K562 (cell line): ENCODE measurements at regions not wholly inside any gene's neighbourhood (a gene's known extent, or its start where the extent isn't known, plus 50 kb on each side); places are given as distances from the start of the nearest gene placed in this dataset.

Source experiments
- ATAC-seq: fragments of 200-7000 bp; cut with Tn5 transposase; 3 replicates; pipeline ENCODE4 v1.9.1; 2020; ENCODE audit warnings: moderate library complexity
- BruUV-seq: library from RNA; stranded (reverse); fragments of 400-500 nt; replicated peaks from 2 replicates; lab custom pipeline; 2021; lab: Mats Ljungman, UMichigan
- CTCF ChIA-PET: fragments of 300-600 bp; formaldehyde crosslinking; extraction: SDS; loops from one replicate; lab custom pipeline; 2021; ENCODE audit warnings: low intra/inter-chr PET ratio; lab: Yijun Ruan, JAX
- POLR2A ChIA-PET: fragments of 300-600, 350-650 bp; sonication (Branson Sonifier 250); formaldehyde crosslinking; extraction: SDS; loops from one replicate; lab custom pipeline; 2021; ENCODE audit warnings: antibody characterized with exemption, inconsistent platforms; lab: Yijun Ruan, JAX
- DNase-seq, 4 experiments: peaks; one replicate each; pipeline versions ENCODE4 v3.0.0 to v3.0.0-alpha.2; 2011 to 2018; ENCODE audit warnings: low spot score in 3 of 4, mixed read lengths in 3 of 4; ENCODE audit errors: extremely low read depth in 1 of 4
- FAIRE-seq: peaks from 2 replicates; lab custom pipeline; 2011; peaks lifted over from hg19 to GRCh38; lab: Jason Lieb, UNC
- H2AFZ ChIP-seq: 2 replicates; pipeline ENCODE4 v1.6.0; 2011; ENCODE audit warnings: low read depth, low read length, control low read depth, inconsistent platforms
- H3K27ac ChIP-seq: fragments of 200-600 bp; 3 replicates; pipeline ENCODE4 v1.8.0; 2011; ENCODE audit warnings: low read depth, mild to moderate bottlenecking, control low read depth, inconsistent platforms, low read length, moderate library complexity, mixed read lengths; ENCODE audit errors: extremely low read depth
- H3K27me3 ChIP-seq, 2 experiments: fragments of 300-600 bp in 1 of 2; 2 replicates in 1 of 2; 3 replicates in 1 of 2; pipeline versions ENCODE4 v1.6.0 to v1.8.0; 2011; ENCODE audit warnings: inconsistent platforms in 2 of 2, low read length in 2 of 2, mild to moderate bottlenecking in 1 of 2, mixed read lengths in 1 of 2, moderate library complexity in 1 of 2; ENCODE audit not compliant: control insufficient read depth in 2 of 2, insufficient read depth in 2 of 2
- H3K36me3 ChIP-seq: fragments of 300-600 bp; 3 replicates; pipeline ENCODE4 v1.8.0; 2011; ENCODE audit warnings: mild to moderate bottlenecking, low read length, inconsistent platforms; ENCODE audit not compliant: control insufficient read depth, insufficient read depth
- H3K4me1 ChIP-seq, 2 experiments: fragments of 200-600 bp in 1 of 2; replicated peaks in 1 of 2; 2 replicates in 1 of 2; 3 replicates in 1 of 2; pipeline versions ENCODE4 v1.5.1 to v1.8.0; 2011; ENCODE audit warnings: inconsistent platforms in 2 of 2, low read length in 2 of 2, mild to moderate bottlenecking in 1 of 2, mixed read lengths in 1 of 2, moderate library complexity in 1 of 2; ENCODE audit not compliant: control insufficient read depth in 2 of 2, insufficient read depth in 2 of 2
- H3K4me2 ChIP-seq: 2 replicates; pipeline ENCODE4 v1.6.1; 2011; ENCODE audit warnings: low read length, control low read depth, inconsistent platforms, mixed read lengths; ENCODE audit not compliant: insufficient read depth
- H3K4me3 ChIP-seq: fragments of 200-600 bp; sonication (generic), shearing (Covaris generic); 2 replicates; pipeline ENCODE4 v1.5.1; 2016; ENCODE audit warnings: control low read depth, inconsistent platforms
- H3K79me2 ChIP-seq: fragments of 200-600 bp; 3 replicates; pipeline ENCODE4 v1.8.0; 2011; ENCODE audit warnings: low read length, inconsistent platforms; ENCODE audit not compliant: control insufficient read depth, insufficient read depth
- H3K9ac ChIP-seq, 2 experiments: 2 replicates each; pipeline versions ENCODE4 v1.6.0 to v1.6.1; 2011; ENCODE audit warnings: low read depth in 2 of 2, low read length in 2 of 2, control low read depth in 1 of 2, inconsistent platforms in 1 of 2, mild to moderate bottlenecking in 1 of 2, mixed read lengths in 1 of 2; ENCODE audit not compliant: insufficient read depth in 1 of 2
- H3K9me1 ChIP-seq: one replicate; pipeline ENCODE4 v1.6.0; 2011; ENCODE audit warnings: inconsistent platforms, mild to moderate bottlenecking, low read length, moderate library complexity; ENCODE audit not compliant: control insufficient read depth, insufficient read depth
- H3K9me3 ChIP-seq: replicated peaks from 2 replicates; pipeline ENCODE4 v1.5.1; 2011; ENCODE audit warnings: low read depth, low read length, inconsistent platforms; ENCODE audit not compliant: control insufficient read depth, insufficient read depth
- H4K20me1 ChIP-seq: replicated peaks from 2 replicates; pipeline ENCODE4 v1.6.1; 2011; ENCODE audit warnings: low read length, inconsistent platforms, mixed read lengths; ENCODE audit not compliant: control insufficient read depth, insufficient read depth
- ARID1B ChIP-seq: fragments of 450-650 bp; IDR thresholded peaks from 2 replicates; pipeline ENCODE4 v1.6.1; 2016; ENCODE audit warnings: antibody characterized with exemption, mild to moderate bottlenecking, inconsistent platforms
- CREM ChIP-seq: IDR thresholded peaks from 2 replicates; pipeline ENCODE4 v1.6.1; 2014; ENCODE audit warnings: antibody characterized with exemption, low read depth
- FOXK2 ChIP-seq, 2 experiments: fragments of 450-650 bp; IDR thresholded peaks in 1 of 2; conservative IDR thresholded peaks in 1 of 2; 2 replicates each; pipeline ENCODE4 v1.6.1; 2016; ENCODE audit warnings: low read depth in 2 of 2, mild to moderate bottlenecking in 1 of 2
- NCOA4 ChIP-seq: fragments of 450-650 bp; IDR thresholded peaks from 2 replicates; pipeline ENCODE4 v1.6.1; 2018; ENCODE audit warnings: mild to moderate bottlenecking; ENCODE audit not compliant: partially characterized antibody
- NFXL1 ChIP-seq: fragments of 450-650 bp; formaldehyde crosslinking; IDR thresholded peaks from 2 replicates; pipeline ENCODE4 v1.4.0; 2021; ENCODE audit warnings: mild to moderate bottlenecking
- PPARD ChIP-seq: fragments of 250-450 bp; sonication (Bioruptor Pico); IDR thresholded peaks from 2 replicates; pipeline ENCODE4 v1.8.0; 2022; ENCODE audit warnings: inconsistent platforms, mild to moderate bottlenecking, moderate library complexity
- RFX7 ChIP-seq: fragments of 250-450 bp; sonication (Bioruptor Pico); IDR thresholded peaks from 2 replicates; pipeline ENCODE4 v1.5.1; 2021; ENCODE audit warnings: mild to moderate bottlenecking
- SOX6 ChIP-seq: fragments of 450-650 bp; IDR thresholded peaks from 2 replicates; pipeline ENCODE4 v1.6.1; 2014; ENCODE audit warnings: mild to moderate bottlenecking
- ZNF232 ChIP-seq: sonication (generic); formaldehyde crosslinking; IDR thresholded peaks from 2 replicates; pipeline ENCODE4 v1.8.0; 2022; ENCODE audit warnings: mild to moderate bottlenecking, missing genetic modification reagents
- ZNF3 ChIP-seq: fragments of 250-450 bp; sonication (Bioruptor Pico); IDR thresholded peaks from 2 replicates; pipeline ENCODE4 v1.5.0; 2021; ENCODE audit warnings: mild to moderate bottlenecking, moderate library complexity
- WGBS: fragments of 100-300 bp; shearing (Covaris generic); methylation state at CpG from one replicate; pipeline ENCODE4 v1.1.6; 2016; ENCODE audit warnings: low coverage, mixed read lengths; ENCODE audit not compliant: insufficient coverage; ENCODE audit errors: missing lambda C conversion rate; 5-methylcytosine and 5-hydroxymethylcytosine counted together
- in situ Hi-C: fragments of 300-500 bp; cut with MboI; formaldehyde crosslinking; loops from 4 replicates; pipeline ENCODE4 v1.15.0; 2018; ENCODE audit warnings: inconsistent platforms, mixed read lengths
- intact Hi-C: fragments of 100-400 bp; cut with micrococcal nuclease; formaldehyde crosslinking; loops from 2 replicates; pipeline ENCODE4 v1.14.2; 2022
- TF ChIP-seq, protein P1 (sequence below): fragments of 250-450 bp; sonication (Bioruptor Pico); IDR thresholded peaks from 2 replicates; pipeline ENCODE4 v1.9.0; 2021; ENCODE audit warnings: mild to moderate bottlenecking
- TF ChIP-seq, protein P2 (sequence below): fragments of 200-800 bp; sonication (Bioruptor generic); IDR thresholded peaks from 2 replicates; pipeline ENCODE4 v1.6.1; 2017; ENCODE audit warnings: missing genetic modification characterization, missing compliant biosample characterization
- TF ChIP-seq, protein P3 (sequence below), 2 experiments: fragments of 150-350 bp in 1 of 2; IDR thresholded peaks; 2 replicates each; pipeline ENCODE4 v1.6.1; 2012 to 2016; ENCODE audit warnings: low read depth in 2 of 2, low read length in 2 of 2, mild to moderate bottlenecking in 1 of 2, moderate library complexity in 1 of 2

DNA sequence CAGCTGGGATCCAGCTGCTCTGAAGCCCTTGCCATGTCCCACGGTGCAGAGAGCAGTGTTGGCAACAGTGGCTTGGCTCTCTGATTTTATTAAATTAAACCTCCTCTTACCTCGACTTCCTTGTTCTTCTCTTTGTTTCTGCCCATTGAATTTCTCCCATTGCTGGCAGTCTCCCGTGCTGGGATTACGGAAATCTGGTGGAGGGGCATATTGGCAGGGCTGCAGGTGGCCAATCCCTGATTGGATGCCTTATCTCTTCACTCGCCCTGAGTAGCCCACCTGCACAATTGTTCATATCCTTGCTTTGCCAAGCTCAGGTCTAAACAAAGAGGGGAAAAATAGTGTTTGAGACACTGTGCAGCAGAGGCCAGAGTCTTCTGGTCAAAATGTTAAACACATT is 493.9 kb downstream of the TMA16 start:
- Histone ChIP-seq H3K9me3 (no peaks in the 10 kb centered on the region), H3K4me2 (no peak overlapping the region), H3K27me3 (no peaks in the 10 kb centered on the region), H3K36me3 (no peaks in the 10 kb centered on the region), H2AFZ (no peak overlapping the region), H4K20me1 (no peaks in the 10 kb centered on the region), H3K27ac (no peak overlapping the region), H3K4me3 (no peak overlapping the region)
- intact Hi-C loops (no loop called here), in situ Hi-C loops (no loop called here)
- CTCF ChIA-PET = no interaction called here
- no peak for FAIRE-seq
- TF ChIP-seq ZNF232 = no peak
- no peak for TF ChIP-seq PPARD (CRISPR knock-in tag)
- TF ChIP-seq, protein P1, sequence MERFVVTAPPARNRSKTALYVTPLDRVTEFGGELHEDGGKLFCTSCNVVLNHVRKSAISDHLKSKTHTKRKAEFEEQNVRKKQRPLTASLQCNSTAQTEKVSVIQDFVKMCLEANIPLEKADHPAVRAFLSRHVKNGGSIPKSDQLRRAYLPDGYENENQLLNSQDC = no peak
- no peak for TF ChIP-seq NFXL1
- TF ChIP-seq, all 486 proteins: peak for 0
- Histone ChIP-seq H3K4me1 (no peaks in the 10 kb centered on the region), H3K79me2 (no peaks in the 10 kb centered on the region), H3K9me1 (no peaks in the 10 kb centered on the region), H3K9ac (no peak overlapping the region)
- POLR2A ChIA-PET = no interaction called here
- no TSS peak for BruUV-seq
- ATAC-seq = no peak
- WGBS = 1% methylated on average over 4 of the region's 5 CpGs
- no peak for DNase-seq

DNA sequence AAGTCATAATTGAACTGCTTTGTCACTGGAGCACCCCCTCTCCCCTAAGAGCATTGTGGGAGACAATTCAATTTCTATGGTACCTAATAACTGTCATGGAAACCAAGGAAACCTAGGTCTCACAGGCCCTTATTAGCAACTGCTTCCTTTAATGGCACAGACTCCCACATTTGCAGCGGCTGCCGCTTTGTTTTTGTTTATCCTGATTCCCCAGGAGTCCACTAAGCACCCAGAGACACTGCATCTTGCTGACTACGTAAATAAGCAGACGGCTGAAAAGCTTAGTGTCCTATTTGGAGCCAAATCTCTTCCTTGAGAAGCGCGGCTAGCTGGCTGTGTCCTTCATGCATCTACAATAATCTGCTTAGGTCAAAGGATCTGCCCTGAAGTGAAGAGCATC is 494.4 kb downstream of the TMA16 start:
- Histone ChIP-seq H3K9me3 (no peaks in the 10 kb centered on the region), H3K79me2 (no peaks in the 10 kb centered on the region), H3K27me3 (no peaks in the 10 kb centered on the region), H3K4me2 (no peak overlapping the region), H3K27ac (no peak overlapping the region), H3K9ac (no peak overlapping the region), H3K9me1 (no peaks in the 10 kb centered on the region), H3K4me1 (no peaks in the 10 kb centered on the region), H4K20me1 (no peaks in the 10 kb centered on the region), H2AFZ (no peak overlapping the region), H3K4me3 (no peak overlapping the region), H3K36me3 (no peaks in the 10 kb centered on the region)
- intact Hi-C loops (no loop called here), in situ Hi-C loops (no loop called here)
- 2% methylated on average over 6 of the region's 6 CpGs for WGBS
- POLR2A ChIA-PET = no interaction called here
- BruUV-seq = no TSS peak
- FAIRE-seq (no peak), DNase-seq (no peak), ATAC-seq (no peak)
- CTCF ChIA-PET = no interaction called here
- TF ChIP-seq CREM (no peak), PPARD (CRISPR knock-in tag) (no peak), ARID1B (no peak), SOX6 (no peak), ZNF3 (CRISPR knock-in tag) (no peak), FOXK2 (conservative IDR thresholded peaks at IDR 0.05 in 1 of 2, IDR thresholded peaks at IDR 0.05 in 1 of 2; ENCODE audit: low read depth in 2 of 2) (no peak), NCOA4 (no peak), RFX7 (CRISPR knock-in tag) (no peak)
- TF ChIP-seq, protein P2, sequence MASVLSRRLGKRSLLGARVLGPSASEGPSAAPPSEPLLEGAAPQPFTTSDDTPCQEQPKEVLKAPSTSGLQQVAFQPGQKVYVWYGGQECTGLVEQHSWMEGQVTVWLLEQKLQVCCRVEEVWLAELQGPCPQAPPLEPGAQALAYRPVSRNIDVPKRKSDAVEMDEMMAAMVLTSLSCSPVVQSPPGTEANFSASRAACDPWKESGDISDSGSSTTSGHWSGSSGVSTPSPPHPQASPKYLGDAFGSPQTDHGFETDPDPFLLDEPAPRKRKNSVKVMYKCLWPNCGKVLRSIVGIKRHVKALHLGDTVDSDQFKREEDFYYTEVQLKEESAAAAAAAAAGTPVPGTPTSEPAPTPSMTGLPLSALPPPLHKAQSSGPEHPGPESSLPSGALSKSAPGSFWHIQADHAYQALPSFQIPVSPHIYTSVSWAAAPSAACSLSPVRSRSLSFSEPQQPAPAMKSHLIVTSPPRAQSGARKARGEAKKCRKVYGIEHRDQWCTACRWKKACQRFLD (CRISPR knock-in tag) = no peak
- TF ChIP-seq, protein P3, sequence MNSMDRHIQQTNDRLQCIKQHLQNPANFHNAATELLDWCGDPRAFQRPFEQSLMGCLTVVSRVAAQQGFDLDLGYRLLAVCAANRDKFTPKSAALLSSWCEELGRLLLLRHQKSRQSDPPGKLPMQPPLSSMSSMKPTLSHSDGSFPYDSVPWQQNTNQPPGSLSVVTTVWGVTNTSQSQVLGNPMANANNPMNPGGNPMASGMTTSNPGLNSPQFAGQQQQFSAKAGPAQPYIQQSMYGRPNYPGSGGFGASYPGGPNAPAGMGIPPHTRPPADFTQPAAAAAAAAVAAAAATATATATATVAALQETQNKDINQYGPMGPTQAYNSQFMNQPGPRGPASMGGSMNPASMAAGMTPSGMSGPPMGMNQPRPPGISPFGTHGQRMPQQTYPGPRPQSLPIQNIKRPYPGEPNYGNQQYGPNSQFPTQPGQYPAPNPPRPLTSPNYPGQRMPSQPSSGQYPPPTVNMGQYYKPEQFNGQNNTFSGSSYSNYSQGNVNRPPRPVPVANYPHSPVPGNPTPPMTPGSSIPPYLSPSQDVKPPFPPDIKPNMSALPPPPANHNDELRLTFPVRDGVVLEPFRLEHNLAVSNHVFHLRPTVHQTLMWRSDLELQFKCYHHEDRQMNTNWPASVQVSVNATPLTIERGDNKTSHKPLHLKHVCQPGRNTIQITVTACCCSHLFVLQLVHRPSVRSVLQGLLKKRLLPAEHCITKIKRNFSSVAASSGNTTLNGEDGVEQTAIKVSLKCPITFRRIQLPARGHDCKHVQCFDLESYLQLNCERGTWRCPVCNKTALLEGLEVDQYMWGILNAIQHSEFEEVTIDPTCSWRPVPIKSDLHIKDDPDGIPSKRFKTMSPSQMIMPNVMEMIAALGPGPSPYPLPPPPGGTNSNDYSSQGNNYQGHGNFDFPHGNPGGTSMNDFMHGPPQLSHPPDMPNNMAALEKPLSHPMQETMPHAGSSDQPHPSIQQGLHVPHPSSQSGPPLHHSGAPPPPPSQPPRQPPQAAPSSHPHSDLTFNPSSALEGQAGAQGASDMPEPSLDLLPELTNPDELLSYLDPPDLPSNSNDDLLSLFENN (IDR thresholded peaks at IDR 0.05; ENCODE audit: low read depth in 2 of 2, low read length in 2 of 2) = no peak
